Nephron (organoid): ENCODE measurements at regions not wholly inside any gene's neighbourhood (a gene's known extent, or its start where the extent isn't known, plus 50 kb on each side); places are given as distances from the start of the nearest gene placed in this dataset.
A peak's percentile ranks its signal among the peaks of the same experiment; 100 is the strongest.

ENCODE experiments used
- H3K27ac Mint-ChIP-seq, 3 experiments: 2 replicates each; pipeline ENCODE4 v1.8.0; 2020; ENCODE audit warnings: mixed read lengths in 3 of 3, mild to moderate bottlenecking in 2 of 3, moderate library complexity in 1 of 3
- H3K27me3 Mint-ChIP-seq: 2 replicates; pipeline ENCODE4 v1.8.0; 2021; ENCODE audit warnings: low read depth, mild to moderate bottlenecking, moderate library complexity, mixed read lengths
- H3K36me3 Mint-ChIP-seq: 2 replicates; pipeline ENCODE4 v1.8.0; 2020; ENCODE audit warnings: low read depth, mixed read lengths
- H3K4me1 Mint-ChIP-seq: 2 replicates; pipeline ENCODE4 v1.8.0; 2020; ENCODE audit warnings: mixed read lengths
- H3K4me3 Mint-ChIP-seq, 3 experiments: 2 replicates each; pipeline ENCODE4 v1.8.0; 2020; ENCODE audit warnings: mild to moderate bottlenecking in 3 of 3, mixed read lengths in 3 of 3, moderate library complexity in 2 of 3
- H3K9me3 Mint-ChIP-seq: 2 replicates; pipeline ENCODE4 v1.8.0; 2020; ENCODE audit warnings: mixed read lengths
- CTCF ChIP-seq, 3 experiments: fragments of 200-600 bp; sonication (generic); IDR thresholded peaks; one replicate each; pipeline ENCODE4 v1.5.0; 2021; ENCODE audit warnings: antibody characterized with exemption in 3 of 3; ENCODE audit not compliant: unreplicated experiment in 3 of 3

DNA sequence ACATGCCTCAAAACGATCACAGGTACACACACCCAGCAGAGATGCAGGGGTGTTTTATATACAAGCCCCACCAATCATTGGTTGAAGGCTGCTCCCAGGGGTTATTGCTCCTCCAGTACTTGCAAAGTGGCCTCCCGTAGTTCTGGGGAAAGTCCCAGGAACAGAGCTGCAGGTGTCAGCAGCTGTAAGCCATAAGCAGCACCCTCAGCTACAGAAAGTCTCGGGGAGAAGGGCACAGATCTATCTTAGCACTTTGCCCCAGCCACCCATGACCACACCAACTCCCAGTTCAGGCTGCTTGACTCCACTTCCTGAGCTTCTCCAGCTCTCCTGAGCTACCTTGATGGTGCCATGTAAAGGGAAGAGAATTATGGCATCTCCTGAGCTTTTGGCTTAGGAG lies 222.7 kb upstream of the GJB5 start:
- no peaks in the 10 kb centered on the region for H3K36me3 Mint-ChIP-seq
- no peak overlapping the region for H3K27ac Mint-ChIP-seq
- peaks cover 29% of the 10 kb centered on the region for H3K4me1 Mint-ChIP-seq
- peaks cover 19% of the 10 kb centered on the region for H3K27me3 Mint-ChIP-seq
- H3K4me3 Mint-ChIP-seq, result no peak overlapping the region
- no peak for TF ChIP-seq CTCF (IDR thresholded peaks at IDR 0.05; ENCODE audit: unreplicated experiment in 3 of 3)
- H3K9me3 Mint-ChIP-seq, result no peaks in the 10 kb centered on the region

- Mint-ChIP-seq H3K27ac (no peak overlapping the region), H3K9me3 (peaks cover 3% of the 10 kb centered on the region), H3K4me1 (no peaks in the 10 kb centered on the region), H3K4me3 (no peak overlapping the region), H3K27me3 (peaks cover 17% of the 10 kb centered on the region), H3K36me3 (no peaks in the 10 kb centered on the region)
- no peak for TF ChIP-seq CTCF (IDR thresholded peaks at IDR 0.05; ENCODE audit: unreplicated experiment in 3 of 3)
Observed at GRCh38 chr1:34538481-34538880, 216.4 kb upstream of the GJB5 start.

DNA sequence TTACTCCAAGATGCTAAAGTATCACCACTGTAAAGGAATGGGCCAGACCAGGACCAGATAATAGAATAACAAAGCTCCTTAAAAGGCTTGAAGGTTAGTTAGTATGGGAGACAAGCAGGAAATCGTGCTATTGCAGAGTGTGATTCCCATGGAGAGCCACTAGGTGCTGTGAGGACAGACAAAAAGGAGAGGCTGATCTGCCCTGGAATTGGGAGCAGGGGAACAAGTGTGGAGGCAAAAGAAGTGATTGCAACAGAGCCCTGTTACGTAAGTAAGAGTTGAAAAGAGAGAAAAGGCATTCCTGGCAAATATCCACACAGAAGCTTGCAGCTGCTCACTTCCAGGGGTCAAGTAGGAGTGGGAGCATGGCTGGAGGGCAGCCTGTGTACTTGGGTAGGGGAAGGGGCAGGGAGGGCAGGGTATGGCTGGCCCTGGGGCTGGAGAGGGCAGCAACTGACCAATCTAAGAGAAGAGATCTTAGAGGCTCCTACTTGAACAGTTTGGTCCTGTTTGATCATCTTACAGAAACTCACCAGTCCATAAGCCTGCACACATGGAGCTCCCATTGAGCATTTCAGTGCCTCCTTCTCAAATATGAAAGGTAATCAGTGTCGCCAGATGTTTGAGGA lies 207.7 kb upstream of the GJB5 start:
- H3K27me3 Mint-ChIP-seq, result no peaks in the 10 kb centered on the region
- no peaks in the 10 kb centered on the region for H3K36me3 Mint-ChIP-seq
- no peak overlapping the region for H3K27ac Mint-ChIP-seq
- H3K4me3 Mint-ChIP-seq, result no peak overlapping the region
- peak in 1 of 3 experiments; percentile 31 for TF ChIP-seq CTCF (IDR thresholded peaks at IDR 0.05; ENCODE audit: unreplicated experiment in 3 of 3)
- peaks cover 27% of the 10 kb centered on the region for H3K9me3 Mint-ChIP-seq
- H3K4me1 Mint-ChIP-seq, result no peaks in the 10 kb centered on the region

- Mint-ChIP-seq H3K4me1 (no peaks in the 10 kb centered on the region), H3K4me3 (no peak overlapping the region), H3K27me3 (no peaks in the 10 kb centered on the region), H3K27ac (no peak overlapping the region), H3K36me3 (no peaks in the 10 kb centered on the region), H3K9me3 (peaks cover 38% of the 10 kb centered on the region)
- no peak for TF ChIP-seq CTCF (IDR thresholded peaks at IDR 0.05; ENCODE audit: unreplicated experiment in 3 of 3)
Observed at GRCh38 chr1:34549199-34549598, 205.6 kb upstream of the GJB5 start.

DNA sequence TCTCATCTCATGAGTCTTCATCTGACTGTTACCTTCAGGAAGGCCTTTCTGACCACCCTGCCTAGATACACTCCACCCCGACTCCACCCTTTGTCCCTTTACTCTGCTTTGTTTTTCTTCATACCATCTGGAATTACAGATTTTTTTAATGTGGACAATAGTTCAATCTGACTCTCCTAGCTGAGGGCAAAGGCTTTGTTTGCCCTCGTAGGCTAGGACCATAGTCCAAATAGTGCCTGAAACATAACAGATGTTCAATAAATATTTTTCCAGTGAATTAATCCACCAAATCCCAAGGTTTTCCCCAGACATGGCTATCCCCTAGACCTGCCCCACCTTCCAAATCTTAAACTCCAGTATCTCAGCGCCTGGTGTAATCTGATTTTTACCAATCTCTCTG lies 176.5 kb upstream of the GJB5 start:
- H3K4me1 Mint-ChIP-seq, result no peaks in the 10 kb centered on the region
- H3K36me3 Mint-ChIP-seq, result no peaks in the 10 kb centered on the region
- H3K4me3 Mint-ChIP-seq, result no peak overlapping the region
- no peak for TF ChIP-seq CTCF (IDR thresholded peaks at IDR 0.05; ENCODE audit: unreplicated experiment in 3 of 3)
- H3K9me3 Mint-ChIP-seq, result peaks cover 6% of the 10 kb centered on the region
- no peak overlapping the region for H3K27ac Mint-ChIP-seq
- H3K27me3 Mint-ChIP-seq, result peaks cover 15% of the 10 kb centered on the region

- Mint-ChIP-seq H3K36me3 (no peaks in the 10 kb centered on the region), H3K4me3 (no peak overlapping the region), H3K4me1 (peaks cover 2% of the 10 kb centered on the region), H3K27me3 (peaks cover 20% of the 10 kb centered on the region), H3K9me3 (peaks cover 6% of the 10 kb centered on the region), H3K27ac (no peak overlapping the region)
- TF ChIP-seq CTCF (IDR thresholded peaks at IDR 0.05; ENCODE audit: unreplicated experiment in 3 of 3), result no peak
Observed at GRCh38 chr1:34582356-34582755, 172.5 kb upstream of the GJB5 start.
